GM12878 (cell line): ENCODE measurements at regions not wholly inside any gene's neighbourhood (a gene's known extent, or its start where the extent isn't known, plus 50 kb on each side); places are given as distances from the start of the nearest gene placed in this dataset.

ENCODE experiments used
- ATAC-seq: fragments of 200-7000 bp; cut with Tn5 transposase; 3 replicates; pipeline ENCODE4 v1.9.1; 2020; ENCODE audit warnings: mild to moderate bottlenecking, moderate library complexity
- BruUV-seq: library from RNA; stranded (reverse); fragments of 400-500 nt; replicated peaks from 2 replicates; lab custom pipeline; 2021; lab: Mats Ljungman, UMichigan
- CTCF ChIA-PET: fragments of 300-600 bp; sonication (Branson Sonifier 250); formaldehyde crosslinking; extraction: SDS; loops from one replicate; lab custom pipeline; 2021; ENCODE audit warnings: inconsistent platforms; lab: Yijun Ruan, JAX
- POLR2A ChIA-PET: fragments of 350-600 bp; formaldehyde crosslinking; extraction: SDS; loops from one replicate; lab custom pipeline; 2021; ENCODE audit warnings: inconsistent platforms; lab: Charles Lee
- RAD21 ChIA-PET: fragments of 300-600 bp; sonication (Branson Sonifier 250); formaldehyde crosslinking; loops from one replicate; lab custom pipeline; 2023; ENCODE audit warnings: antibody characterized with exemption; ENCODE audit not compliant: unreplicated experiment; lab: Charles Lee
- SMC1A ChIA-PET: fragments of 300-600 bp; sonication (Branson Sonifier 250); formaldehyde crosslinking; loops from one replicate; lab custom pipeline; 2023; ENCODE audit not compliant: unreplicated experiment, uncharacterized antibody; lab: Charles Lee
- DNase-seq: peaks from one replicate; pipeline ENCODE4 v3.0.0-alpha.2; 2011; ENCODE audit warnings: low read depth, low spot score
- FAIRE-seq: peaks from 3 replicates; lab custom pipeline; 2011; peaks lifted over from hg19 to GRCh38; lab: Jason Lieb, UNC
- H2AFZ ChIP-seq: 2 replicates; pipeline ENCODE4 v1.6.0; 2011; ENCODE audit warnings: low read depth, low read length, control low read depth; ENCODE audit not compliant: control insufficient read depth
- H3K27ac ChIP-seq: 2 replicates; pipeline ENCODE4 v1.5.1; 2011; ENCODE audit warnings: control low read depth; ENCODE audit not compliant: control insufficient read depth, insufficient read depth
- H3K27me3 ChIP-seq, 2 experiments: replicated peaks in 1 of 2; 2 replicates each; pipeline versions ENCODE4 v1.6.0 to v1.6.1; 2011; ENCODE audit warnings: low read length in 1 of 2; ENCODE audit not compliant: control insufficient read depth in 2 of 2, insufficient read depth in 2 of 2
- H3K36me3 ChIP-seq, 2 experiments: 2 replicates each; pipeline ENCODE4 v1.5.1; 2011; ENCODE audit warnings: low read length in 1 of 2; ENCODE audit not compliant: control insufficient read depth in 2 of 2, insufficient read depth in 2 of 2
- H3K4me1 ChIP-seq: 2 replicates; pipeline ENCODE4 v1.6.1; 2011; ENCODE audit warnings: mild to moderate bottlenecking, low read length, moderate library complexity, mixed read lengths; ENCODE audit not compliant: control insufficient read depth, insufficient read depth
- H3K4me2 ChIP-seq: 2 replicates; pipeline ENCODE4 v1.6.0; 2011; ENCODE audit warnings: control low read depth; ENCODE audit not compliant: control insufficient read depth, insufficient read depth
- H3K4me3 ChIP-seq: fragments of 200-600 bp; sonication (generic); 2 replicates; pipeline ENCODE4 v1.5.1; 2016
- H3K79me2 ChIP-seq: 2 replicates; pipeline ENCODE4 v1.6.0; 2011; ENCODE audit warnings: low read length; ENCODE audit not compliant: control insufficient read depth, insufficient read depth
- H3K9ac ChIP-seq: 2 replicates; pipeline ENCODE4 v1.8.0; 2011; ENCODE audit warnings: low read length, control low read depth, mixed read lengths; ENCODE audit not compliant: control insufficient read depth, insufficient read depth
- H3K9me3 ChIP-seq: replicated peaks from 3 replicates; pipeline ENCODE4 v1.5.1; 2011; ENCODE audit warnings: mild to moderate bottlenecking, low read length; ENCODE audit not compliant: control insufficient read depth, insufficient read depth
- H4K20me1 ChIP-seq: 2 replicates; pipeline ENCODE4 v1.6.0; 2011; ENCODE audit not compliant: control insufficient read depth, insufficient read depth
- BRCA1 ChIP-seq: IDR thresholded peaks from 2 replicates; pipeline ENCODE4 v1.6.1; 2011; ENCODE audit warnings: low read depth, low read length, improper control_type of control experiment
- EP300 ChIP-seq, 2 experiments: fragments of 150-350 bp in 1 of 2; IDR thresholded peaks; 2 replicates each; pipeline ENCODE4 v1.6.1; 2011 to 2012; ENCODE audit warnings: low read depth in 2 of 2, low read length in 2 of 2, borderline replicate concordance in 1 of 2, improper control_type of control experiment in 1 of 2, inconsistent platforms in 1 of 2; ENCODE audit not compliant: control insufficient read depth in 1 of 2
- ETV6 ChIP-seq, 2 experiments: fragments of 450-650 bp in 1 of 2; IDR thresholded peaks in 1 of 2; conservative IDR thresholded peaks in 1 of 2; 2 replicates each; pipeline ENCODE4 v1.6.1; 2014; ENCODE audit warnings: antibody characterized with exemption in 1 of 2, borderline replicate concordance in 1 of 2, low read depth in 1 of 2, mild to moderate bottlenecking in 1 of 2, moderate library complexity in 1 of 2
- FOXM1 ChIP-seq: IDR thresholded peaks from 2 replicates; pipeline ENCODE4 v1.6.1; 2012; ENCODE audit warnings: low read depth, mild to moderate bottlenecking, inconsistent platforms, low read length, moderate library complexity
- HDAC6 ChIP-seq: fragments of 200-600 bp; sonication (generic); IDR thresholded peaks from one replicate; pipeline ENCODE4 v1.8.0; 2017; ENCODE audit warnings: antibody characterized with exemption; ENCODE audit not compliant: unreplicated experiment
- HDGF ChIP-seq: fragments of 450-650 bp; IDR thresholded peaks from 2 replicates; pipeline ENCODE4 v1.6.1; 2016; ENCODE audit warnings: antibody characterized with exemption
- MTA2 ChIP-seq: fragments of 450-650 bp; IDR thresholded peaks from 2 replicates; pipeline ENCODE4 v1.6.1; 2016; ENCODE audit warnings: low read depth, mild to moderate bottlenecking, moderate library complexity
- PAX5 ChIP-seq: IDR thresholded peaks from 2 replicates; pipeline ENCODE4 v1.6.1; 2011; ENCODE audit warnings: low read depth, low read length, borderline replicate concordance
- POLR2AphosphoS5 ChIP-seq: IDR thresholded peaks from 2 replicates; pipeline ENCODE4 v1.6.1; 2011; ENCODE audit warnings: mild to moderate bottlenecking, low read length, inconsistent platforms
- RAD21 ChIP-seq: IDR thresholded peaks from 2 replicates; pipeline ENCODE4 v1.6.1; 2011; ENCODE audit warnings: mild to moderate bottlenecking, low read depth, low read length, moderate library complexity; ENCODE audit not compliant: insufficient read depth
- SMAD5 ChIP-seq: IDR thresholded peaks from 2 replicates; pipeline ENCODE4 v1.6.1; 2016; ENCODE audit warnings: antibody characterized with exemption, low read depth
- STAT3 ChIP-seq: IDR thresholded peaks from 2 replicates; pipeline ENCODE4 v1.6.1; 2011; ENCODE audit warnings: low read depth, low read length, improper control_type of control experiment
- SUZ12 ChIP-seq: fragments of 200-600 bp; sonication (generic); IDR thresholded peaks from one replicate; pipeline ENCODE4 v1.6.1; 2018; ENCODE audit warnings: antibody characterized with exemption, mild to moderate bottlenecking; ENCODE audit not compliant: unreplicated experiment
- TCF12 ChIP-seq: IDR thresholded peaks from 2 replicates; pipeline ENCODE4 v1.6.1; 2011; ENCODE audit warnings: low read depth, mild to moderate bottlenecking, low read length
- YBX1 ChIP-seq: fragments of 450-650 bp; IDR thresholded peaks from 2 replicates; pipeline ENCODE4 v1.6.1; 2016; ENCODE audit warnings: antibody characterized with exemption
- ZBTB11 ChIP-seq: fragments of 450-650 bp; formaldehyde crosslinking; IDR thresholded peaks from 2 replicates; pipeline ENCODE4 v1.5.0; 2022; ENCODE audit warnings: mild to moderate bottlenecking, missing genetic modification characterization
- ZNF207 ChIP-seq: fragments of 450-650 bp; IDR thresholded peaks from 2 replicates; pipeline ENCODE4 v1.6.1; 2014; ENCODE audit warnings: antibody characterized with exemption, mild to moderate bottlenecking, borderline replicate concordance
- ZNF24 ChIP-seq: fragments of 450-650 bp; IDR thresholded peaks from 2 replicates; pipeline ENCODE4 v1.6.1; 2017; ENCODE audit warnings: antibody characterized with exemption, mild to moderate bottlenecking
- ZNF622 ChIP-seq: fragments of 450-650 bp; IDR thresholded peaks from 2 replicates; pipeline ENCODE4 v1.6.1; 2017; ENCODE audit warnings: mild to moderate bottlenecking, inconsistent platforms
- WGBS: methylation state at CpG from one replicate; pipeline ENCODE4 v1.1.6; 2016; ENCODE audit warnings: low lambda C conversion rate; ENCODE audit not compliant: insufficient replicate concordance, insufficient coverage; ENCODE audit errors: missing lambda C conversion rate; 5-methylcytosine and 5-hydroxymethylcytosine counted together
- in situ Hi-C: fragments of 300-500 bp; cut with MboI; formaldehyde crosslinking; loops from 9 replicates; pipeline ENCODE4 v1.14.3; 2018; ENCODE audit warnings: mixed read lengths
- intact Hi-C: fragments of 100-400 bp; cut with micrococcal nuclease; formaldehyde crosslinking; loops from one replicate; pipeline ENCODE4 v1.14.2; 2022; ENCODE audit not compliant: unreplicated experiment

- H3K4me3 ChIP-seq = no peak overlapping the region
- no peak overlapping the region for H3K4me2 ChIP-seq
- no peaks in the 10 kb centered on the region for H3K27me3 ChIP-seq
- RAD21 ChIA-PET = interaction anchor here (1.3 to 1.7 kb wide), 2 partner anchors 19 to 136 kb away, joined by 3 to 4 read pairs; no protein-coding TSS in a partner anchor
- SMC1A ChIA-PET = interaction anchor here (0.5 to 2.4 kb wide), 6 partner anchors 14 to 225 kb away, joined by 3 to 5 read pairs (median 4); no protein-coding TSS in a partner anchor
- H3K27ac ChIP-seq = no peak overlapping the region
- in situ Hi-C loops = no loop called here
- intact Hi-C loops = no loop called here
- no TSS peak for BruUV-seq
- H4K20me1 ChIP-seq = no peaks in the 10 kb centered on the region
- H3K79me2 ChIP-seq = no peaks in the 10 kb centered on the region
- no peak overlapping the region for H2AFZ ChIP-seq
- H3K36me3 ChIP-seq = no peaks in the 10 kb centered on the region
- DNase-seq (no peak), FAIRE-seq (no peak), ATAC-seq (peak; percentile 65)
- no peak overlapping the region for H3K9ac ChIP-seq
- no peaks in the 10 kb centered on the region for H3K9me3 ChIP-seq
- CTCF ChIA-PET = interaction anchor here (0.6 to 1.1 kb wide), 2 partner anchors 15 to 308 kb away, joined by 3 to 4 read pairs; no protein-coding TSS in a partner anchor
- TF ChIP-seq SUZ12 (no peak), PAX5 (no peak), RAD21 (no peak), HDAC6 (no peak), YBX1 (no peak), ZBTB11 (CRISPR knock-in tag) (no peak), HDGF (no peak), EP300 (IDR thresholded peaks at IDR 0.05; ENCODE audit: borderline replicate concordance in 1 of 2, control insufficient read depth in 1 of 2, low read depth in 2 of 2, low read length in 2 of 2) (no peak), SMAD5 (no peak), BRCA1 (no peak), MTA2 (no peak), FOXM1 (no peak), STAT3 (no peak), POLR2AphosphoS5 (no peak), ETV6 (conservative IDR thresholded peaks at IDR 0.05 in 1 of 2, IDR thresholded peaks at IDR 0.05 in 1 of 2; ENCODE audit: borderline replicate concordance in 1 of 2, low read depth in 1 of 2) (no peak), ZNF622 (no peak), ZNF24 (no peak), TCF12 (no peak), ZNF207 (no peak)
- no peaks in the 10 kb centered on the region for H3K4me1 ChIP-seq
- POLR2A ChIA-PET = interaction anchor here (1.9 kb wide), 1 partner anchor 19 kb away, joined by 6 read pairs; no protein-coding TSS in a partner anchor
- WGBS = 0% methylated on average over 1 of the region's 1 CpG
Measured at GRCh38 chr20:6975311-6975710, 207.8 kb downstream of the BMP2 start.
